ENCODE measurements at regions not wholly inside any gene's neighbourhood (a gene's known extent, or its start where the extent isn't known, plus 50 kb on each side); places are given as distances from the start of the nearest gene placed in this dataset.

DNA sequence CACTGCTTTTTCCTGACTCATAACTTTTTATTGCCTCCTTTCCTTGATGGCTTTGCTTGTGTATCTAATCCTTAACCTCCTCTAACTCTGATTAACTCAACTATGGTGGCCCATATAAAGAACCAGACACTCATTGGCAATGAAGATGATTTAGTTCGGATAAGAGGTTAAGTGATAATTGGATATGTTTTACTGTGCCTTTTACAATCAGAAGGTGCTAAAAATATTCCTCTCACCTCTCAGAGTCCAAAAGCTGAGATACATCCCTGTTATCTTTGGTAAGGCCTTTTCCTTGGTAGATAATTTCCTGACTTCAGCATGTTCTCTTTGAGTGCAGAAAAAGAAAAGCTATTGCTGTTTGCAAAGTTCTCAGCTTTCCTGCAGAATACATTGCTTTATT, 367.7 kb downstream of the SLC16A7 start:
- no peak overlapping the region for H3K4me3 ChIP-seq
- no peaks in the 10 kb centered on the region for H3K9me3 ChIP-seq (ENCODE audit: low read depth)
- TF ChIP-seq, protein P1, sequence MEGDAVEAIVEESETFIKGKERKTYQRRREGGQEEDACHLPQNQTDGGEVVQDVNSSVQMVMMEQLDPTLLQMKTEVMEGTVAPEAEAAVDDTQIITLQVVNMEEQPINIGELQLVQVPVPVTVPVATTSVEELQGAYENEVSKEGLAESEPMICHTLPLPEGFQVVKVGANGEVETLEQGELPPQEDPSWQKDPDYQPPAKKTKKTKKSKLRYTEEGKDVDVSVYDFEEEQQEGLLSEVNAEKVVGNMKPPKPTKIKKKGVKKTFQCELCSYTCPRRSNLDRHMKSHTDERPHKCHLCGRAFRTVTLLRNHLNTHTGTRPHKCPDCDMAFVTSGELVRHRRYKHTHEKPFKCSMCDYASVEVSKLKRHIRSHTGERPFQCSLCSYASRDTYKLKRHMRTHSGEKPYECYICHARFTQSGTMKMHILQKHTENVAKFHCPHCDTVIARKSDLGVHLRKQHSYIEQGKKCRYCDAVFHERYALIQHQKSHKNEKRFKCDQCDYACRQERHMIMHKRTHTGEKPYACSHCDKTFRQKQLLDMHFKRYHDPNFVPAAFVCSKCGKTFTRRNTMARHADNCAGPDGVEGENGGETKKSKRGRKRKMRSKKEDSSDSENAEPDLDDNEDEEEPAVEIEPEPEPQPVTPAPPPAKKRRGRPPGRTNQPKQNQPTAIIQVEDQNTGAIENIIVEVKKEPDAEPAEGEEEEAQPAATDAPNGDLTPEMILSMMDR (IDR thresholded peaks at IDR 0.05; ENCODE audit: low read depth, low read length): no peak
- no peak overlapping the region for H3K27ac ChIP-seq
- DNase-seq (ENCODE audit: low read depth in 1 of 2, low spot score in 1 of 2): no peak
- H3K4me1 ChIP-seq (ENCODE audit: low read depth): peaks cover 5% of the 10 kb centered on the region
- no peaks in the 10 kb centered on the region for H3K36me3 ChIP-seq
- H3K27me3 ChIP-seq: no peaks in the 10 kb centered on the region

DNA sequence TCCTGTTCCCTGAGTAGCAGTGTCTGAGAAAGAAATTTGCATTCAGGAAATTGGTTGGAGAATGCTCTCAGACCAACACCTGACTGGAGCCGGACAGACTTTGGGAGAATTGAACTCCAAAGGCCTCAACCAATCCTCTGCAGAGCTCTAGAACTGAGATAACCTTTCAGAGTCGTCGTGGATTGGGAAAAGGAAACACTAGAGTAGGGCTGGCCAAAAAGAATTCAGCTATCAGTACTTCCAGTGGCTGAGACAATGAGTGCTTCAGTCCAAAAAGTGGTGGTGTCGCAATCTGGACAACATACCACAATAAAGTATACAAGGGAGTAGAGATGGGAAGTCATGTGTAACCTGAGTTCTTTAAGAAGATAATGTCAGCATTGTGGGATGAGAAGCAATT, 377.1 kb downstream of the SLC16A7 start:
- TF ChIP-seq, protein P1 (IDR thresholded peaks at IDR 0.05; ENCODE audit: low read depth, low read length): no peak
- Histone ChIP-seq H3K4me1 (ENCODE audit: low read depth) (no peaks in the 10 kb centered on the region), H3K9me3 (ENCODE audit: low read depth) (no peaks in the 10 kb centered on the region), H3K27ac (no peak overlapping the region), H3K36me3 (no peaks in the 10 kb centered on the region), H3K27me3 (no peaks in the 10 kb centered on the region), H3K4me3 (no peak overlapping the region)
- peak in 1 of 2 donors; percentile 52 for DNase-seq (ENCODE audit: low read depth in 1 of 2, low spot score in 1 of 2)

DNA sequence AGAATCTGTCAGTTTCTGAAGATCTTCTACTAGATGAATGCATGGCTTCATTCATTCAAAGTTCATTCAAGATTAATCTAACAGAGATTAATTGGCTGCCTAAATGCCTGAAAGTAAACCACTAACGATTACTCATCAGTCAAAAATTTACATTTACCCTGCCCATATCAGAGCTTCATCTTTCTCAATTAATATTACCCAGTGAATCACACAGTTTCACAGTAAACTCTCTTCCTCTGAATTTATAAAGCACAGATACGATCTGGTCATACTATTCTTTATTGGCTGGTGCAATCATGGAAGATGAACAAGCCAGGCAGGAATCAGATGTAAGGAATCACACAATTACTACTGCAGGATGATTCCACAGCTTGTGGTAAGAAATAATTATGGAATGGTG, 377.7 kb downstream of the SLC16A7 start:
- TF ChIP-seq, protein P1 (IDR thresholded peaks at IDR 0.05; ENCODE audit: low read depth, low read length): no peak
- Histone ChIP-seq H3K36me3 (no peaks in the 10 kb centered on the region), H3K27me3 (no peaks in the 10 kb centered on the region), H3K4me1 (ENCODE audit: low read depth) (no peaks in the 10 kb centered on the region), H3K27ac (no peak overlapping the region), H3K9me3 (ENCODE audit: low read depth) (no peaks in the 10 kb centered on the region), H3K4me3 (no peak overlapping the region)
- DNase-seq (ENCODE audit: low read depth in 1 of 2, low spot score in 1 of 2): peak in 1 of 2 donors; percentile 8

DNA sequence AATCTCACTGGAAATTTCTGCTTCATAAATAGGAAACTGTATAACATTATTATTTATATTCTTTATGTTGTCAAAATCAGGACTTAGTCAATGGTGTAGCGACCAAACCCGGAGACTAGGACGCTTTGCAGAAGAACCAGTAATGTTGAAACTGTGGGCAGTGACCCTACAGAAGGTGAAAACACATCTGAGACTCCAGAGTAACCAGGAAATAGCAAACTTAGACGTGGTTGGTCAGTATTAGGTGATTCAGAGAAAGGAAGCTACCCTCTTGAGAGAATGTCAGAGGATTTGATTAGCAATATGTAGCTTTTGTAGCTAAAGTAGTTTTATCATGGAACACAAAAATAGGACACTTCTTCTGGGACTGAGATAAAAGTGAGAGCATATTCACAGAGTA, 381.9 kb downstream of the SLC16A7 start:
- DNase-seq (ENCODE audit: low read depth in 1 of 2, low spot score in 1 of 2): no peak
- H3K4me3 ChIP-seq: no peak overlapping the region
- TF ChIP-seq, protein P1 (IDR thresholded peaks at IDR 0.05; ENCODE audit: low read depth, low read length): no peak
- H3K9me3 ChIP-seq (ENCODE audit: low read depth): no peaks in the 10 kb centered on the region
- H3K27ac ChIP-seq: no peak overlapping the region
- no peaks in the 10 kb centered on the region for H3K4me1 ChIP-seq (ENCODE audit: low read depth)
- H3K36me3 ChIP-seq: no peaks in the 10 kb centered on the region
- no peaks in the 10 kb centered on the region for H3K27me3 ChIP-seq

DNA sequence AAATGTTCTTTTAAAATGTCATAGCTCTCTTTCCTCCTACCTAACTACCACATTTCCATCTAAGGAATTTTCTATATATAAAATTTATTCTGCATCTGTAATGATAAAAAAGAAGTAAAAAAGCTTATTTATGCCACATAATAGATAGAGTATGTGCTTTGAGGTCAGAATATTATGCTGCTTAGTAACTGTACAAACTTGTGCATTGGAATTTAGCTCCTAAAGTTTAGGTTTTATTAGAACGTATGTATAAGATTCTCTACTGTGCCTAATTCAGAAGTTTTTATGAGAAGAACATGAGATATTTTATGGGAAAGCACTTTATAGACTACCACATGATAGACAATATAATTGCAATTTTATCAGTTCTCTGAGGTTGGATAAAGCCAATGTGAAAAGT, 384.6 kb downstream of the SLC16A7 start:
- TF ChIP-seq, protein P1 (IDR thresholded peaks at IDR 0.05; ENCODE audit: low read depth, low read length): no peak
- Histone ChIP-seq H3K9me3 (ENCODE audit: low read depth) (no peaks in the 10 kb centered on the region), H3K4me3 (no peak overlapping the region), H3K36me3 (no peaks in the 10 kb centered on the region), H3K4me1 (ENCODE audit: low read depth) (no peaks in the 10 kb centered on the region), H3K27ac (no peak overlapping the region), H3K27me3 (no peaks in the 10 kb centered on the region)
- DNase-seq (ENCODE audit: low read depth in 1 of 2, low spot score in 1 of 2): no peak

DNA sequence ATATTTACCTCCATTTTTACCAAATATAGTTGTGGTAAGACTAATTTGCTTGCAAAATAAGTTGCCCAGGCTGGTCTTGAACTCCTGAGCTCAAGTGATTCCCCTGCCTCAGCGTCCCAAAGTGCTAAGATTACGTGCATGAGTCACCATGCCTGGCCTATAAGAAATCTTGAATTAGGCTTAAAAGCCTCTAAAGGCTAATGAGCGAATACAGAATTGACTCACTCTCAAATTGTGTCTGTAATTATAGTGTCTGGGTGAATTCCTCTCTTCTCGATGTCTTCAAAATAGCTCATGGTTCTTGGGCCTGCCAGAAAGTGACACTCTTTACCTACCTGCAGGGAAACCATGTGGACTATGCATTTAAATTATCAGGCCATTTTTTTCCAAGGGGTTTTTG, 403.5 kb downstream of the SLC16A7 start:
- TF ChIP-seq, protein P1 (IDR thresholded peaks at IDR 0.05; ENCODE audit: low read depth, low read length): no peak
- H3K36me3 ChIP-seq: no peaks in the 10 kb centered on the region

More for the DNA sequence above, 403.5 kb downstream of the SLC16A7 start:
- Histone ChIP-seq H3K9me3 (ENCODE audit: low read depth) (no peaks in the 10 kb centered on the region), H3K27me3 (no peaks in the 10 kb centered on the region), H3K4me1 (ENCODE audit: low read depth) (no peaks in the 10 kb centered on the region), H3K27ac (no peak overlapping the region), H3K4me3 (no peak overlapping the region)
- no peak for DNase-seq (ENCODE audit: low read depth in 1 of 2, low spot score in 1 of 2)
